ENCODE measurements at regions not wholly inside any gene's neighbourhood (a gene's known extent, or its start where the extent isn't known, plus 50 kb on each side); places are given as distances from the start of the nearest gene placed in this dataset.

DNA sequence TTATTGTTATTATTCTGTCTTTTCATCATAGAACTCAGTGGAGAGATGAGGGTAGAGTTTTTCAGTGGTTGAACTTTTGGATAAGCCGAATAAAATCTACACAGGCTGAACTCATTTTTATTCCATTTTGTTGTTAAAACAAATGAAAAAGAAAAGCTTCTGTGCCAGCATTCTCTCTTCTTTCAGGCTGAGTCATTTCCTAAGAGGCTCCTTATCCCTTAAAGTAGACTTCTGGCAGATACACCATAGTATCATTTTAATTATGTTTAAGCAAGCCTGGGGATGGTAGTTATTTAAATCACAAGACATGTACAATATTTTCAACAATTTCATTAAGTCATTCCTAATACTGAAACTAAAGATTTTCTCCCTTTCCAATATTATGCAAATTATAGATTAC is 1364.0 kb upstream of the NRXN1 start (continued):
- TF ChIP-seq TAF1 (IDR thresholded peaks at IDR 0.05; ENCODE audit: borderline replicate concordance, low read depth, low read length), result no peak
- TF ChIP-seq GABPA (IDR thresholded peaks at IDR 0.05; ENCODE audit: low read depth), result no peak
- TF ChIP-seq CBX5 (IDR thresholded peaks at IDR 0.05; ENCODE audit: low read depth), result no peak
- TF ChIP-seq ZZZ3 (IDR thresholded peaks at IDR 0.05; ENCODE audit: control insufficient read depth, insufficient read length, low read depth), result no peak

DNA sequence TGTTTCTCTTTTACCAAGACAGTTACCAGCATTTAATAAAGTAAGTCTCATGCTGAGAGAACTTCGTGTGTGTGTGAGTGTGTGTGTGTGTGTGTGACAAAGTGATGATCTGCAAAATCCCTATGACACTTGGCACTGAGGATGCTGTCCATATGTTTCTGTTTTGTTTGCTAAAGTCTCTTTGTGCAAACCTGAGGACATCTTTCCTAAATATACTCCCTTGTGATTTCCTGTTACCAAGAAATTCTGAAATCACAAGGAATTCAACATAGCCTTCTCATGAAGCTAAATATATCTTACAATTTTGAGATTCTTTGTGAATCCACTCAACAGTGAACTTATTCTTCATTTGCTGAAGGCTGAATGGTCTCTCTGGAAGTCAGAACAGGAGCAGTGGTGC is 1359.7 kb upstream of the NRXN1 start:
- POLR2A ChIA-PET, result no interaction called here
- CTCF ChIA-PET, result no interaction called here
- Histone ChIP-seq H2AFZ (ENCODE audit: control insufficient read depth, low read depth, low read length) (no peak overlapping the region), H3K27ac (ENCODE audit: control insufficient read depth, insufficient read depth) (no peak overlapping the region), H3K9ac (ENCODE audit: control insufficient read depth, insufficient read depth, low read length) (no peak overlapping the region), H3K27me3 (replicated peaks in 1 of 2; ENCODE audit: control insufficient read depth in 2 of 2, insufficient read depth in 2 of 2, low read length in 1 of 2) (no peaks in the 10 kb centered on the region), H3K4me1 (ENCODE audit: control insufficient read depth, insufficient read depth, low read length) (no peaks in the 10 kb centered on the region), H3K4me2 (ENCODE audit: control insufficient read depth, insufficient read depth) (no peak overlapping the region), H3K4me3 (no peak overlapping the region), H3K79me2 (ENCODE audit: control insufficient read depth, insufficient read depth, low read length) (no peaks in the 10 kb centered on the region), H3K36me3 (ENCODE audit: control insufficient read depth in 2 of 2, insufficient read depth in 2 of 2, low read length in 1 of 2) (no peaks in the 10 kb centered on the region), H3K9me3 (replicated peaks; ENCODE audit: control insufficient read depth, insufficient read depth, low read length) (no peaks in the 10 kb centered on the region), H4K20me1 (ENCODE audit: control insufficient read depth, insufficient read depth) (no peaks in the 10 kb centered on the region)
- intact Hi-C loops (cut with micrococcal nuclease; ENCODE audit: unreplicated experiment) (no loop called here), in situ Hi-C loops (cut with MboI) (no loop called here)
- no TSS peak for BruUV-seq (replicated peaks)
- ATAC-seq, result no peak
- DNase-seq (ENCODE audit: low read depth, low spot score), result no peak
- RAD21 ChIA-PET (ENCODE audit: unreplicated experiment), result no interaction called here
- SMC1A ChIA-PET (ENCODE audit: uncharacterized antibody, unreplicated experiment), result no interaction called here
- TF ChIP-seq, protein P1, sequence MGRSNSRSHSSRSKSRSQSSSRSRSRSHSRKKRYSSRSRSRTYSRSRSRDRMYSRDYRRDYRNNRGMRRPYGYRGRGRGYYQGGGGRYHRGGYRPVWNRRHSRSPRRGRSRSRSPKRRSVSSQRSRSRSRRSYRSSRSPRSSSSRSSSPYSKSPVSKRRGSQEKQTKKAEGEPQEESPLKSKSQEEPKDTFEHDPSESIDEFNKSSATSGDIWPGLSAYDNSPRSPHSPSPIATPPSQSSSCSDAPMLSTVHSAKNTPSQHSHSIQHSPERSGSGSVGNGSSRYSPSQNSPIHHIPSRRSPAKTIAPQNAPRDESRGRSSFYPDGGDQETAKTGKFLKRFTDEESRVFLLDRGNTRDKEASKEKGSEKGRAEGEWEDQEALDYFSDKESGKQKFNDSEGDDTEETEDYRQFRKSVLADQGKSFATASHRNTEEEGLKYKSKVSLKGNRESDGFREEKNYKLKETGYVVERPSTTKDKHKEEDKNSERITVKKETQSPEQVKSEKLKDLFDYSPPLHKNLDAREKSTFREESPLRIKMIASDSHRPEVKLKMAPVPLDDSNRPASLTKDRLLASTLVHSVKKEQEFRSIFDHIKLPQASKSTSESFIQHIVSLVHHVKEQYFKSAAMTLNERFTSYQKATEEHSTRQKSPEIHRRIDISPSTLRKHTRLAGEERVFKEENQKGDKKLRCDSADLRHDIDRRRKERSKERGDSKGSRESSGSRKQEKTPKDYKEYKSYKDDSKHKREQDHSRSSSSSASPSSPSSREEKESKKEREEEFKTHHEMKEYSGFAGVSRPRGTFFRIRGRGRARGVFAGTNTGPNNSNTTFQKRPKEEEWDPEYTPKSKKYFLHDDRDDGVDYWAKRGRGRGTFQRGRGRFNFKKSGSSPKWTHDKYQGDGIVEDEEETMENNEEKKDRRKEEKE (IDR thresholded peaks at IDR 0.05), result no peak
- TF ChIP-seq EGR1 (IDR thresholded peaks at IDR 0.05; ENCODE audit: borderline replicate concordance in 1 of 2, low read depth in 2 of 2, low read length in 2 of 2), result no peak
- TF ChIP-seq SUPT20H (IDR thresholded peaks at IDR 0.05; ENCODE audit: borderline replicate concordance, control insufficient read depth, low read depth, low read length), result no peak
- TF ChIP-seq RELA (IDR thresholded peaks at IDR 0.05; ENCODE audit: borderline replicate concordance, partially characterized antibody), result no peak
- TF ChIP-seq, protein P2, sequence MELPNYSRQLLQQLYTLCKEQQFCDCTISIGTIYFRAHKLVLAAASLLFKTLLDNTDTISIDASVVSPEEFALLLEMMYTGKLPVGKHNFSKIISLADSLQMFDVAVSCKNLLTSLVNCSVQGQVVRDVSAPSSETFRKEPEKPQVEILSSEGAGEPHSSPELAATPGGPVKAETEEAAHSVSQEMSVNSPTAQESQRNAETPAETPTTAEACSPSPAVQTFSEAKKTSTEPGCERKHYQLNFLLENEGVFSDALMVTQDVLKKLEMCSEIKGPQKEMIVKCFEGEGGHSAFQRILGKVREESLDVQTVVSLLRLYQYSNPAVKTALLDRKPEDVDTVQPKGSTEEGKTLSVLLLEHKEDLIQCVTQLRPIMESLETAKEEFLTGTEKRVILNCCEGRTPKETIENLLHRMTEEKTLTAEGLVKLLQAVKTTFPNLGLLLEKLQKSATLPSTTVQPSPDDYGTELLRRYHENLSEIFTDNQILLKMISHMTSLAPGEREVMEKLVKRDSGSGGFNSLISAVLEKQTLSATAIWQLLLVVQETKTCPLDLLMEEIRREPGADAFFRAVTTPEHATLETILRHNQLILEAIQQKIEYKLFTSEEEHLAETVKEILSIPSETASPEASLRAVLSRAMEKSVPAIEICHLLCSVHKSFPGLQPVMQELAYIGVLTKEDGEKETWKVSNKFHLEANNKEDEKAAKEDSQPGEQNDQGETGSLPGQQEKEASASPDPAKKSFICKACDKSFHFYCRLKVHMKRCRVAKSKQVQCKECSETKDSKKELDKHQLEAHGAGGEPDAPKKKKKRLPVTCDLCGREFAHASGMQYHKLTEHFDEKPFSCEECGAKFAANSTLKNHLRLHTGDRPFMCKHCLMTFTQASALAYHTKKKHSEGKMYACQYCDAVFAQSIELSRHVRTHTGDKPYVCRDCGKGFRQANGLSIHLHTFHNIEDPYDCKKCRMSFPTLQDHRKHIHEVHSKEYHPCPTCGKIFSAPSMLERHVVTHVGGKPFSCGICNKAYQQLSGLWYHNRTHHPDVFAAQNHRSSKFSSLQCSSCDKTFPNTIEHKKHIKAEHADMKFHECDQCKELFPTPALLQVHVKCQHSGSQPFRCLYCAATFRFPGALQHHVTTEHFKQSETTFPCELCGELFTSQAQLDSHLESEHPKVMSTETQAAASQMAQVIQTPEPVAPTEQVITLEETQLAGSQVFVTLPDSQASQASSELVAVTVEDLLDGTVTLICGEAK (IDR thresholded peaks at IDR 0.05; ENCODE audit: borderline replicate concordance), result no peak
- TF ChIP-seq GATAD2B (conservative IDR thresholded peaks at IDR 0.05; ENCODE audit: low read depth), result no peak
- no peak for TF ChIP-seq PAX8 (IDR thresholded peaks at IDR 0.05)
- no peak for TF ChIP-seq FOXM1 (IDR thresholded peaks at IDR 0.05; ENCODE audit: low read depth, low read length)
- TF ChIP-seq CREB1 (IDR thresholded peaks at IDR 0.05; ENCODE audit: low read depth), result no peak
- no peak for TF ChIP-seq NR2F1 (conservative IDR thresholded peaks at IDR 0.05)
- FAIRE-seq, result no peak
- WGBS (ENCODE audit: insufficient coverage, insufficient replicate concordance, low lambda C conversion rate, missing lambda C conversion rate), result 0% methylated on average over 1 of the region's 1 CpG
